HG02798 (cell line): ENCODE measurements at regions not wholly inside any gene's neighbourhood (a gene's known extent, or its start where the extent isn't known, plus 50 kb on each side); places are given as distances from the start of the nearest gene placed in this dataset.

Experiments
- ATAC-seq: cut with Tn5 transposase; IDR thresholded peaks from one replicate; pipeline ENCODE4 v1.9.1; 2021; ENCODE audit warnings: mild to moderate bottlenecking; ENCODE audit not compliant: unreplicated experiment, poor library complexity

GRCh38 chr2:158011055-158011771 lies 90.5 kb upstream of the UPP2 start:
- ATAC-seq, result no peak

GRCh38 chr2:158009399-158009798 lies 92.3 kb upstream of the UPP2 start:
- no peak for ATAC-seq

- no peak for ATAC-seq
Observed at GRCh38 chr2:158006961-158007719, 94.5 kb upstream of the UPP2 start.

GRCh38 chr2:158004126-158004764 lies 97.4 kb upstream of the UPP2 start:
- no peak for ATAC-seq

- no peak for ATAC-seq
Observed at GRCh38 chr2:158002079-158002478, 99.6 kb upstream of the UPP2 start.

GRCh38 chr2:157996799-157997198 lies 104.9 kb upstream of the UPP2 start:
- ATAC-seq, result no peak

GRCh38 chr2:157995117-157995516 lies 106.6 kb upstream of the UPP2 start:
- no peak for ATAC-seq

GRCh38 chr2:157991932-157992331 lies 109.7 kb upstream of the UPP2 start:
- no peak for ATAC-seq

GRCh38 chr2:157990173-157990572 lies 111.5 kb upstream of the UPP2 start:
- no peak for ATAC-seq

- no peak for ATAC-seq
Observed at GRCh38 chr2:157989227-157989626, 112.4 kb upstream of the UPP2 start.

GRCh38 chr2:157986761-157987160 lies 110.6 kb upstream of the ACVR1 start:
- no peak for ATAC-seq

- ATAC-seq, result no peak
Observed at GRCh38 chr2:157984866-157985265, 108.7 kb upstream of the ACVR1 start.

- ATAC-seq, result no peak
Observed at GRCh38 chr2:157980020-157980419, 103.9 kb upstream of the ACVR1 start.

GRCh38 chr2:157971702-157972101 lies 95.6 kb upstream of the ACVR1 start:
- no peak for ATAC-seq

- ATAC-seq, result no peak
Observed at GRCh38 chr2:157967856-157968255, 91.7 kb upstream of the ACVR1 start.

GRCh38 chr2:157959249-157959648 lies 83.1 kb upstream of the ACVR1 start:
- no peak for ATAC-seq

- ATAC-seq, result no peak
Observed at GRCh38 chr2:157957596-157957995, 81.5 kb upstream of the ACVR1 start.

GRCh38 chr2:157952558-157952957 lies 76.4 kb upstream of the ACVR1 start:
- ATAC-seq, result no peak

GRCh38 chr2:157948856-157949255 lies 72.7 kb upstream of the ACVR1 start:
- no peak for ATAC-seq

GRCh38 chr2:157946919-157947557 lies 70.9 kb upstream of the ACVR1 start:
- ATAC-seq, result no peak

- no peak for ATAC-seq
Observed at GRCh38 chr2:157940024-157940423, 63.9 kb upstream of the ACVR1 start.
